HG02610 (cell line): ENCODE measurements at regions not wholly inside any gene's neighbourhood (a gene's known extent, or its start where the extent isn't known, plus 50 kb on each side); places are given as distances from the start of the nearest gene placed in this dataset.
"Not testable (repeated sequence)": the region's sequence is repeated elsewhere in the genome, so short reads cannot be mapped to it uniquely, and the experiment has no call there.

Experiments used
- ATAC-seq: cut with Tn5 transposase; IDR thresholded peaks from one replicate; pipeline ENCODE4 v1.9.1; 2021; ENCODE audit warnings: mild to moderate bottlenecking, moderate library complexity; ENCODE audit not compliant: unreplicated experiment

- no peak for ATAC-seq
These were observed 68.9 kb upstream of the NFE2L3 start for GRCh38 chr7:26083113-26083512.

GRCh38 chr7:26084418-26084817 is 67.6 kb upstream of the NFE2L3 start:
- no peak for ATAC-seq

- no peak for ATAC-seq
These were observed 66.2 kb upstream of the NFE2L3 start for GRCh38 chr7:26085771-26086170.

- ATAC-seq = no peak
These were observed 64.5 kb upstream of the NFE2L3 start for GRCh38 chr7:26087321-26088091.

GRCh38 chr7:26089469-26089868 is 62.5 kb upstream of the NFE2L3 start:
- ATAC-seq = not testable (repeated sequence)

GRCh38 chr7:26090927-26091519 is 61.0 kb upstream of the NFE2L3 start:
- ATAC-seq = no peak

- no peak for ATAC-seq
These were observed 60.1 kb upstream of the NFE2L3 start for GRCh38 chr7:26091933-26092332.

- ATAC-seq = no peak
These were observed 59.0 kb upstream of the NFE2L3 start for GRCh38 chr7:26093023-26093422.

- ATAC-seq = no peak
These were observed 55.9 kb upstream of the NFE2L3 start for GRCh38 chr7:26096136-26096535.

- no peak for ATAC-seq
These were observed 53.9 kb upstream of the NFE2L3 start for GRCh38 chr7:26097837-26098668.

GRCh38 chr7:26099236-26099635 is 52.8 kb upstream of the NFE2L3 start:
- no peak for ATAC-seq

- ATAC-seq = no peak
These were observed 51.3 kb upstream of the NFE2L3 start for GRCh38 chr7:26100406-26101339.

- ATAC-seq = peak; percentile 59
These were observed 50.4 kb upstream of the NFE2L3 start for GRCh38 chr7:26101361-26102151.

GRCh38 chr7:26102176-26102575 is 49.8 kb upstream of the NFE2L3 start:
- ATAC-seq = no peak
